ENCODE measurements at regions not wholly inside any gene's neighbourhood (a gene's known extent, or its start where the extent isn't known, plus 50 kb on each side); places are given as distances from the start of the nearest gene placed in this dataset.

- no peak for TF ChIP-seq CTCF (IDR thresholded peaks at IDR 0.05)
- TF ChIP-seq POLR2A (IDR thresholded peaks at IDR 0.05): no peak
Measured at GRCh38 chr16:65917466-65917865, 449.0 kb upstream of the CDH5 start.
